ENCODE measurements at regions not wholly inside any gene's neighbourhood (a gene's known extent, or its start where the extent isn't known, plus 50 kb on each side); places are given as distances from the start of the nearest gene placed in this dataset.

DNA sequence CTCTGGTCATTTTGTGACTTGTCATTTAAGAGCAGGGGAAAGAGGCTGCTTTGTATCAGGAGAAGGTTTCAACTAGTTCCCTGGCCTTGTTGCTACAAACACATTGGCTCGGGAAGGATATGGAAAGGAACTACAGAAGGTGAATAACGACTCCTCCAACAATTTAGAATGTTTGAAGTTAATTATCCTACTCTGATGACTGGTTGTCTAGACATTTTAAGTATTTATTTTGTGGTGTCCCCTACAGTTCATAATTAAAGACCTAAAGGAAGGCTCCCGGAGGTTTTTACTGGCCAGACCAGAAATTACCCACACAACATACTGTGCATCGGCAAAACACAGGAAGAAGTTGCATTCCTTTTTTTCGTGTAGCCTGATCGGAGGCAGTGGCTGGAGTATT is 515.8 kb upstream of the SALL1 start:
- Histone ChIP-seq H3K9me3 (ENCODE audit: control insufficient read depth in 1 of 2, insufficient read depth in 1 of 2, low read length in 2 of 2) (peaks cover 0 to 4% of the 10 kb centered on the region in 2 experiments), H3K27me3 (ENCODE audit: control insufficient read depth in 1 of 2, insufficient read depth in 2 of 2, low read length in 2 of 2) (no peaks in the 10 kb centered on the region), H3K4me3 (ENCODE audit: low read length) (no peak overlapping the region), H3K4me1 (ENCODE audit: insufficient read depth, low read length) (no peaks in the 10 kb centered on the region), H3K36me3 (ENCODE audit: insufficient read depth, low read length) (no peaks in the 10 kb centered on the region), H3K27ac (ENCODE audit: low read depth in 1 of 2, low read length in 2 of 2) (no peak overlapping the region)
- Mint-ChIP-seq H3K4me1 (ENCODE audit: low read depth) (no peaks in the 10 kb centered on the region), H3K9me3 (peaks cover 14% of the 10 kb centered on the region), H3K36me3 (ENCODE audit: low read depth) (no peaks in the 10 kb centered on the region), H3K4me3 (no peak overlapping the region), H3K27ac (no peak overlapping the region), H3K27me3 (no peaks in the 10 kb centered on the region)
- intact Hi-C loops (cut with DNase I, micrococcal nuclease) = no loop called here
- no peak for TF ChIP-seq CTCF (IDR thresholded peaks at IDR 0.05)
- ATAC-seq (ENCODE audit: poor library complexity) (no peak), DNase-seq (no peak)
- ChIA-PET POLR2A (no interaction called here), CTCF (no interaction called here)

DNA sequence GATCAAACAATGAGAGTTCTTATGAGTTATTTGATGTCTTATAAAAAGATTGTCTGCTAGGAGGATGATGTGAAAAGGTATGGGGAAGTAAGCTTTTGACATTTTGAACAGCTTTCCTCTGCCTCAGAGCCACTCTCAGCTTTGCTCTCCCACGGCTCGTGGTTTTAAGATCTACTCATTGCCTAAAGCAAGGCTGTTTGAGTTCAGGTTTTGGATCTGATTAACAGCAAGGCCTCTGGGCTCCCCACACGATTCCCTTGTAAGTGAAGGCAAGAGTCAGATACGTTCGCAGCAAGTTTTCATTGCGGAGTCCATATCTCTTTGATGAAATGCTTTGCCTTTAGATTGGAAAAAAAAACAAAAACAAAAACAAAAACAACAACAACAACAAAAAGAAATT is 515.0 kb upstream of the SALL1 start:
- Histone ChIP-seq H3K36me3 (ENCODE audit: insufficient read depth, low read length) (no peaks in the 10 kb centered on the region), H3K4me1 (ENCODE audit: insufficient read depth, low read length) (no peaks in the 10 kb centered on the region), H3K4me3 (ENCODE audit: low read length) (no peak overlapping the region), H3K27me3 (ENCODE audit: control insufficient read depth in 1 of 2, insufficient read depth in 2 of 2, low read length in 2 of 2) (no peaks in the 10 kb centered on the region), H3K27ac (ENCODE audit: low read depth in 1 of 2, low read length in 2 of 2) (no peak overlapping the region), H3K9me3 (ENCODE audit: control insufficient read depth in 1 of 2, insufficient read depth in 1 of 2, low read length in 2 of 2) (peaks cover 0 to 4% of the 10 kb centered on the region in 2 experiments)
- TF ChIP-seq CTCF (IDR thresholded peaks at IDR 0.05) = no peak
- POLR2A ChIA-PET = no interaction called here
- CTCF ChIA-PET = no interaction called here
- intact Hi-C loops (cut with DNase I, micrococcal nuclease) = no loop called here
- no peak overlapping the region for H3K27ac Mint-ChIP-seq
- no peaks in the 10 kb centered on the region for H3K4me1 Mint-ChIP-seq (ENCODE audit: low read depth)
- peaks cover 13% of the 10 kb centered on the region for H3K9me3 Mint-ChIP-seq
- H3K4me3 Mint-ChIP-seq = no peak overlapping the region
- DNase-seq (no peak), ATAC-seq (ENCODE audit: poor library complexity) (no peak)
- no peaks in the 10 kb centered on the region for H3K27me3 Mint-ChIP-seq
- no peaks in the 10 kb centered on the region for H3K36me3 Mint-ChIP-seq (ENCODE audit: low read depth)

- ChIA-PET CTCF (no interaction called here), POLR2A (no interaction called here)
- no peak for ATAC-seq (ENCODE audit: poor library complexity)
- Mint-ChIP-seq H3K4me1 (ENCODE audit: low read depth) (no peaks in the 10 kb centered on the region), H3K4me3 (no peak overlapping the region), H3K27ac (no peak overlapping the region), H3K27me3 (no peaks in the 10 kb centered on the region), H3K9me3 (peaks cover 13% of the 10 kb centered on the region), H3K36me3 (ENCODE audit: low read depth) (no peaks in the 10 kb centered on the region)
- Histone ChIP-seq H3K9me3 (ENCODE audit: control insufficient read depth in 1 of 2, insufficient read depth in 1 of 2, low read length in 2 of 2) (peaks cover 0 to 4% of the 10 kb centered on the region in 2 experiments), H3K27ac (ENCODE audit: low read depth in 1 of 2, low read length in 2 of 2) (no peak overlapping the region), H3K4me3 (ENCODE audit: low read length) (no peak overlapping the region), H3K36me3 (ENCODE audit: insufficient read depth, low read length) (no peaks in the 10 kb centered on the region), H3K4me1 (ENCODE audit: insufficient read depth, low read length) (no peaks in the 10 kb centered on the region), H3K27me3 (ENCODE audit: control insufficient read depth in 1 of 2, insufficient read depth in 2 of 2, low read length in 2 of 2) (no peaks in the 10 kb centered on the region)
- TF ChIP-seq CTCF (IDR thresholded peaks at IDR 0.05) = no peak
- intact Hi-C loops (cut with DNase I, micrococcal nuclease) = no loop called here
- DNase-seq = no peak
Measured at GRCh38 chr16:51665436-51665998, 514.4 kb upstream of the SALL1 start.
